Left cardiac atrium (tissue), 4 donors: ENCODE measurements at regions not wholly inside any gene's neighbourhood (a gene's known extent, or its start where the extent isn't known, plus 50 kb on each side); places are given as distances from the start of the nearest gene placed in this dataset.
"Not testable (repeated sequence)": the region's sequence is repeated elsewhere in the genome, so short reads cannot be mapped to it uniquely, and the experiment has no call there.

Source experiments
- ATAC-seq, 2 donors: fragments of 200-7000 bp; cut with Tn5 transposase; one replicate each; pipeline ENCODE4 v1.9.1; 2020; ENCODE audit warnings: mild to moderate bottlenecking in 2 of 2, moderate library complexity in 2 of 2
- DNase-seq: peaks from one replicate; pipeline ENCODE4 v3.0.0-alpha.2; 2020
- intact Hi-C, 2 donors: fragments of 100-400 bp; cut with DNase I; formaldehyde crosslinking; loops; one replicate each; pipeline versions ENCODE4 v1.14.1 to v1.15.1; 2022 to 2023
- donor health status: DM: no; HTN: yes; CAD: no.
- donor health status: DM: no; HTN: yes; CAD: no; lungs with severe emphysema.
- donor health status: DM: yes; HTN: yes; CAD: no.
- donor health status: Dilated cardiomyopathy.

GRCh38 chr5:40108764-40109390 lies 570.8 kb upstream of the PTGER4 start:
- DNase-seq, intact Hi-C loops, ATAC-seq: not testable (repeated sequence)

- ATAC-seq, DNase-seq, intact Hi-C loops: not testable (repeated sequence)
Observed at GRCh38 chr5:40107786-40108185, 571.9 kb upstream of the PTGER4 start.

GRCh38 chr5:40106847-40107246 lies 572.9 kb upstream of the PTGER4 start:
- intact Hi-C loops, result no loop called here
- DNase-seq (no peak), ATAC-seq (no peak)

GRCh38 chr5:40098313-40098712 lies 581.4 kb upstream of the PTGER4 start:
- DNase-seq (no peak), ATAC-seq (no peak)
- intact Hi-C loops, result no loop called here

GRCh38 chr5:40093550-40093949 lies 586.2 kb upstream of the PTGER4 start:
- intact Hi-C loops, result no loop called here
- DNase-seq (no peak), ATAC-seq (no peak)

GRCh38 chr5:40089269-40089668 lies 590.4 kb upstream of the PTGER4 start:
- intact Hi-C loops, result no loop called here
- ATAC-seq (no peak), DNase-seq (no peak)

GRCh38 chr5:40084614-40085013 lies 595.1 kb upstream of the PTGER4 start:
- intact Hi-C loops, result no loop called here
- ATAC-seq (no peak), DNase-seq (no peak)

- no peak for ATAC-seq
- DNase-seq, result no peak
- intact Hi-C loops, result no loop called here
Observed at GRCh38 chr5:40082313-40082712, 597.4 kb upstream of the PTGER4 start.

GRCh38 chr5:40080191-40080590 lies 599.5 kb upstream of the PTGER4 start:
- no peak for ATAC-seq
- intact Hi-C loops, result no loop called here
- DNase-seq, result no peak

GRCh38 chr5:40078898-40079575 lies 600.7 kb upstream of the PTGER4 start:
- intact Hi-C loops, result no loop called here
- no peak for ATAC-seq
- no peak for DNase-seq

- intact Hi-C loops, result no loop called here
- DNase-seq (no peak), ATAC-seq (no peak)
Observed at GRCh38 chr5:40074826-40075225, 604.9 kb upstream of the PTGER4 start.

GRCh38 chr5:40073927-40074326 lies 605.8 kb upstream of the PTGER4 start:
- ATAC-seq (no peak), DNase-seq (no peak)
- intact Hi-C loops, result no loop called here

GRCh38 chr5:40071870-40072269 lies 607.8 kb upstream of the PTGER4 start:
- DNase-seq (no peak), ATAC-seq (no peak)
- intact Hi-C loops, result no loop called here

GRCh38 chr5:40066616-40067015 lies 613.1 kb upstream of the PTGER4 start:
- DNase-seq (no peak), ATAC-seq (no peak)
- intact Hi-C loops, result no loop called here

GRCh38 chr5:40052808-40053207 lies 626.9 kb upstream of the PTGER4 start:
- ATAC-seq, result no peak
- DNase-seq, result no peak
- intact Hi-C loops, result no loop called here

- peak in 1 of 2 donors; percentile 58 for ATAC-seq
- intact Hi-C loops, result no loop called here
- no peak for DNase-seq
Observed at GRCh38 chr5:40046792-40047191, 622.0 kb upstream of the DAB2 start.

GRCh38 chr5:40045429-40045828 lies 620.6 kb upstream of the DAB2 start:
- DNase-seq (no peak), ATAC-seq (no peak)
- intact Hi-C loops, result no loop called here

- ATAC-seq (no peak), DNase-seq (no peak)
- intact Hi-C loops, result no loop called here
Observed at GRCh38 chr5:40043916-40044315, 619.1 kb upstream of the DAB2 start.

GRCh38 chr5:40041452-40041851 lies 616.7 kb upstream of the DAB2 start:
- DNase-seq, result no peak
- intact Hi-C loops, result no loop called here
- no peak for ATAC-seq

GRCh38 chr5:40037713-40038112 lies 612.9 kb upstream of the DAB2 start:
- ATAC-seq, result no peak
- DNase-seq, result no peak
- intact Hi-C loops, result no loop called here

GRCh38 chr5:40034441-40034840 lies 609.7 kb upstream of the DAB2 start:
- intact Hi-C loops, result no loop called here
- DNase-seq (no peak), ATAC-seq (no peak)
